Left lobe of liver (tissue), 2 donors: ENCODE measurements at regions not wholly inside any gene's neighbourhood (a gene's known extent, or its start where the extent isn't known, plus 50 kb on each side); places are given as distances from the start of the nearest gene placed in this dataset.
A peak's percentile ranks its signal among the peaks of the same experiment; 100 is the strongest.
"Not testable (repeated sequence)": the region's sequence is repeated elsewhere in the genome, so short reads cannot be mapped to it uniquely, and the experiment has no call there.

ENCODE experiments used
- ATAC-seq: fragments of 200-7000 bp; cut with Tn5 transposase; one replicate; pipeline ENCODE4 v1.9.1; 2020; ENCODE audit warnings: mild to moderate bottlenecking, moderate library complexity
- DNase-seq: peaks from one replicate; pipeline ENCODE4 v3.0.0-alpha.2; 2020; ENCODE audit warnings: low spot score
- donor health status: DM: no; HTN: no; CAD: no; lungs with moderate emphysema.
- donor health status: DM: no; HTN: yes; CAD: no.

DNA sequence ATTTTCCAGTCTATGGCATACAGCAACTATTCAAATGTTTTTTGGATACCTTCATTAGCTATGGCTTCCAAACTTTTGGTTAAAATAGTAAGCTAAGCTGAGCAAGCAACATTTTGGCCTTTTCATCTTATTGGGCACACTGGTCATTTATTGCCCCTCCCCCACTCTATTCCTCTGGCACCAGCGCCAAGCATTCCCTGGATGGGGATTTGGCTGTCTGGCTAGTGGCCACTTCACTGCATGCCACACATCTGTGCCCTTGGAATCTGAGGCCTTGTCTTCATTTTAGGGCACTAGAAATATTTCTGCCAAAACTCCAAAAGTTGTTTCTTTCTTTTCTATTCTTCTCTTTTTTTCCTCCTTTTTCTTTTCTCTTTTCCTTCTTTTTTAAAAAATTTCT lies 305.8 kb upstream of the POTED start:
- peak; percentile 70 for ATAC-seq
- DNase-seq: not testable (repeated sequence)

DNA sequence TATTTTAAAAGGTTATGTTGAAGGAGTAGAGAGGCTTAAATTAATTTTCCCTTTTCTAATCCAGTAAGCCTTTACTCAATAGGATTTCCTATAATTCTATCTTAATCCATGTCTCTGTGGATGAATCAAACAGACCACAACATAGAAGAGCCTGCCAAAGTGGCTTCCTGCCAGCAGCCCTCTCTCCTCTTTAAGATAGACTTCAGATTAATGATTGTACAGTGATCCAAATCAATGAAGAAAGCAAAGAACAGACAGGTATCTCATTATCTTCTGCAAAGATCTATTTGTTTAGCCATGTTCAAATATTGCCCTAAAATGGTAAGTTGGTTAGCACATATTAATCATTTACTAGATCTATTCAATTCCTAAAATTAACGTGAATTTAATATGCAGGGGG lies 304.7 kb upstream of the POTED start:
- DNase-seq (peak; percentile 54), ATAC-seq (peak; percentile 83)

DNA sequence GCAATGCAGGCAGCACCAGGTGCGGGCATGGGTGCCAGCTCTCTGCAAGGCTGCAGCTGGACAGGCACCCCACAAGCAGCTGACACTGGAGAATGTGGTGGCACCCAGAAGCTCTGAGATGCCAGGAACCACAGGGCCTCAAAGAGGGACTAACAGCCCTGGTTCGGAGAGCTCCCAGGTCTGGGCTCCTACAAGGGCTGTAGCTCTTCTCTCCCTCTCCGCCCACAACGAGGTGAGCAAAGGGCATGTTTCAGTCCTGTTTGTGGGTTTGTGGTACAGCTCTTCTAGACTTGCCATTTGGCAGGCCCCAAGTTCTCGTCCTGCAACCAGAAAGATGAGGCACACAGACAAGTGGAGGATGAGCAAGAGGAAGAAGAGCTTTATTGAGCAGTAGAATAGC lies 299.5 kb upstream of the POTED start:
- DNase-seq: not testable (repeated sequence)
- peak; percentile 55 for ATAC-seq

DNA sequence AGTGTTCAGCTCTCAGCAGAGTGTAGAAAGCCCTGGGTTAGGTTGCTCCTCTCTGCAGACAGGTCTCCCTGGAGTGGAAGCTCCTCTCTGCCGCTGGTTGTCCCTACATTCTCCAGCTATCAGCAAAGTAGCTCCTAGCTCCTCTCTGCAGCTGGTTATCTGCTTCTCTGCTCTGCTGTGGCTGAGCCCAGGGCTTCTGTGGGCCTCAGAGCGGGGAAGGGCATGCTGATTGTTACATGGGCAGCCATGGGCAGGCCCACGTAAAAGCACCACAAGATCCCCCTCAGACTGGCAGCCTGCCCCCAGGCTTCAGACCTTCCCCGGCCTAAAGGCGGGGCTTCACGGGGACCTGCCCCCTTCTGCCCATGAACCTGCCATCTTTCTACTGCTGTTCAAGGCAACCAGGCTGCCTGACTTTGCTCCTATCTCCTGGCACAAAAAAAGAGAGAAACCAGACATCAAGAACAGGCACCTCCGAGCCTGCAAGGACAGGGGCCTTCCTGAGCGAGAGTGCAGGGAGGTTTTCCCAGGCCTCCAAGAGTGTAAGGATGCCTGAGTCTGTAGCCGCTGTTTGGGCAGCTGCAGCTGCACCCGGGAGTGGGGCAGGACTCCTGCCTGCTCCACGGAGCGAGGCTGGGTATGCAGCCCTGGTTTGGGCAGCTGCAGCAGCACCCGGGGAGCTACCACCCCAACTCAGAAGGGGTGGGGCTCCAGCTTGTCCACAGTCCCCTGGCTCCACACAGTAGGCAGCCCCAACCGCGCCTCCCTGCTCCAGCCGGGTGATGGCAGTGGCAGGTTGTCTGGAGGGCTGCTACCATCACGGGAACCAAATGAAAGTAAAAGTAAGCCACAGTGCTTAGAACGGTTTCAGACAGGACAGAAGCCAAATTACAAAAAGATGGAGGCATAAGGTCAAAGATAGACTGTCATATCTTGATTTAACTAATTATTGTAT lies 298.7 kb upstream of the POTED start:
- ATAC-seq: peak; percentile 80
- not testable (repeated sequence) for DNase-seq

DNA sequence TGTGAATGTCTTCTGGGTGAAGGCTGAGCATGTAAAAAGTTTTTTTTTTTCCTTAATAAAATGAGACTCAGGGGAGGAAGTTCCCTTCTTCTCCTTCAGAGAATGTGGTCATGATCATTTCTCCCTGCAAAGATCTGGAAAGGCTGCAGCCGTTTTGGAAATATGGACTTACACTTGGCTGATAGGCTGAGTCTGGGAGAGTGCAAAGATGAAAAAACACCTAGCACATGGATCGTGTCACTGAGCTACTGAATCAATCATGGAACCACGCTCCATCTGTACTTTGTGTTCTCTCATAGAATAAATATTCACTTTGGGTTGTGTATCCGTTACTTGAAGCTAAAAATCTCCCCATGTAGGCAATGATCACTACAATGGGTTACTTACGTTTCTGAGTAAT lies 290.9 kb upstream of the POTED start:
- DNase-seq: not testable (repeated sequence)
- ATAC-seq: peak; percentile 28

DNA sequence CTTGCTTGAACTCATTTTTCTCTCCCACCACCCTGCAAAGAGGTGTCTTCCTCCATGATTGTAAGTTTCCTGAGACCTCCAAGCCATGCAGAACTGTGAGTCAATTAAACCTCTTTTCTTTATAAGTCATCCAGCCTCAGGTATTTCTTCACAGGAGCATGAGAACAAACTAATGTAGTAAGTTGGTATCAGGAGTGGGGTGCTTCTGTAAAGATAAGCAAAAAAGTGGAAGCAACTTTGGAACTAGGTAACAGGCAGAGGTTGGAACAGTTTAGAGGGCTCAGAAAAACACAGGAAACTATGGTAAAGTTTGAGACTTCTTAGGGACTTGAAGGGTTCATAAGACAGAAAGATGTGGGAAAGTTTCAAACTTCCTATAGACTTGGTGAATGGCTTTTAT lies 287.7 kb upstream of the POTED start:
- not testable (repeated sequence) for DNase-seq, ATAC-seq

DNA sequence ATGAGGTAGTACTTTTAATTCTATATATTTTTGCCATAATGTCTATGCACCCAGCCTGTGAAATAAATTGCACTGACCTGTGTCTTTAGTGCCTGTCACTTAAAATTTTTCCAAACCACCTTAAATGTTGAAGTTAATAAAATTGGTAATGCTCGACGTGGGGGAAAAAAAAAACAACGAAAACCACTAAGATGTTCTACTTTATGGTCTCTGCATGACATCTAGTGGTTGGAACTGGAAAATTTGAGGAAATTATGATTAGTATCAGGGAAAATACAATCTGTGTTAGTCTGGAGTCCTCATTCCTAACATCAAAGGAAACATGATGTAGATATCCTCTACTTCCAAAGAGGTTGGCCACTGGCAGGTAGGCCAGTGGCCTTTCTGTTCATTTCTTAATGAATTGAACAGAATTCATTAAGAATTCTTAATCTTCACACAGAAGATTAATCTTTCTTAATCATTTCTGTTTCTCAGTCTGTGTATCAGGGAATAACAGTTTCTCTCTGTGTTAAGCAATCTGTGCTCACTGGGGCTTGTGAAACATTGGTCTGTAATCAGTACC lies 268.8 kb upstream of the POTED start:
- ATAC-seq: peak; percentile 70
- not testable (repeated sequence) for DNase-seq

DNA sequence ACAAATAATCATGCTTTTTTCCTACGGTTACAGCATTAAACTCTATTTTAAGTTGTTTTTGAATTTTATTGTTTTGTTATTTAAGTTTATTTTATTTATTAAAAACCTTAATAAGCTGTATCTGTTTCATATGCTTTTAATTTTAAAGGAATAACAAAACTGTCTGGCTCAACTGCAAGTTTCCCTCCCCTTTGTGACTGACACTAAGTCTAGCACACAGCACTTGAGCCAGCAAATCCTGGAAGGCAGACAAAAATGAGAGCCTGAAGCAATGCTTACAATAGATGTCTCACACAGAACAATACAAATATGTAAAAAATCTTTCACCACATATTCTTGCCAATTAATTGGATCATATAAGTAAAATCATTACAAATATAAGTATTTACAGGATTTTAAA lies 258.1 kb upstream of the POTED start:
- ATAC-seq, DNase-seq: not testable (repeated sequence)

DNA sequence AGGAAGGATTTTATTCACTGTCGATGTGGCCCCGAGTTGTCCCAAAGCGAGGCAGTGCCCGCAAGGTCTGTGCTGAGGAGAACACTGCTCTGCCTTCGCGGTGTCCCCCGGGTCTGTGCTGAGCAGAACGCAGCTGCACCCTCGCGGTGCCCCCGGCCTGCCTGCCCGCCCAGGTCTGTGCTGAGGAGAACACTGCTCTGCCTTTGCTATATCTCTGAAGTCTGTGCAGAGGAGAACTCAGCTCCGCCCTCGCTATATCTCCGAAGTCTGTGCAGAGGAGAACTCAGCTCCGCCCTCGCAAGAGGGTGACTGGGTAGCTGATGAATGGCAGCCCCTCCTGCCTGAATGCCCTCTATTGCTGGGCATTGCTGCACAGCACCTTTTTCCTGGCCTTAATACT lies 249.4 kb upstream of the POTED start:
- ATAC-seq, DNase-seq: not testable (repeated sequence)

DNA sequence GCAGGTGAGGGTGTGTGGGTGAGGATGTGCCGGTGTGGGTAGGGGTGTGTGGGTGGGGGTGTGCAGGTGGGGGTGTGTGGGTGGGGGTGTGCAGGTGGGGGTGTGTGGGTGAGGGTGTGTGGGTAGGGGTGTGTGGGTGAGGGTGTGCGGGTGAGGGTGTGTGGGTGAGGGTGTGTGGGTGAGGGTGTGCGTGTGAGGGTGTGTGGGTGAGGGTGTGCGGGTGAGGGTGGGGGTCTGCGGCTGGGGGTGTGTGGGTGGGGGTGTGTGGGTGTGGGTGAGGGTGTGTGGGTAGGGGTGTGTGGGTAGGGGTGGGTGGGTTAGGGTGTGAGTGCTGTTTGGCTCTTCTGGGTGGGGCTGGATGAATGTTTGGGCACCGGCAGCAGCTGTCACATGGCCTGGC lies 241.4 kb upstream of the POTED start:
- no peak for ATAC-seq
- no peak for DNase-seq

DNA sequence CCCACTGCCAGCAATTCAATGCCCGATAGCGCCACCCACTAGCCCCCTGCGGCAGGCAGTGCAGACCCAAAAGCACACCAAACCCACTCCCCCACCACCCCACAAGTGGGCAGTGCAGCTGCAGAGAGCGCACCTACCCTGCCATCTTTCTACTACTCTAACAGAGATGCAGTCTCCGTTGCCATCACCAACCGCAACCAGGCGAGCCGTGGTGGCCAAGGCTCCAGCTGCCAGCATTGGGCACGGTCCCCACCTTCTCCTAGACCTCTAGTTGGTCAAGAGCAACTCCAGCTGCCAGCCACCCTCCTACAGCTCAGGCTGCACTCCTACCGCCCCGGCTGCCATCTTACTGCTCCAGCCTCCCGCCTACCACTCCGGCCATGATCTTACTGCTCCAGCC lies 236.9 kb upstream of the POTED start:
- not testable (repeated sequence) for ATAC-seq, DNase-seq

DNA sequence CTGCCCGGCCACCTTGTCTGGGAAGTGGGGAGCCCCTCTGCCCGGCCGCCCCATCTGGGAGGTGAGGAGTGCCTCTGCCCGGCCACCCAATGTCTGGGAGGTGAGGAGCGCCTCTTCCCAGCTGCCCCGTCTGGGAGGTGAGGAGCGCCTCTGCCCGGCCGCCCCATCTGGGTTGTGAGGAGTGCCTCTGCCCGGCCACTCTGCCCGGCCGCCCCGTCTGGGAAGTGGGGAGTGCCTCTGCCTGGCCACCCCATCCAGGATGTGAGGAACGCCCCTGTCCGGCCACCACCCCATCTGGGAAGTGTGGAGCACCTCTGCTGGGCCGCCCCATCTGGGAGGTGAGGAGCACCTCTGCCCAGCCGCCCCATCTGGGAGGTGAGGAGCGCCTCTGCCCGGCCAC lies 230.6 kb upstream of the POTED start:
- not testable (repeated sequence) for DNase-seq, ATAC-seq

DNA sequence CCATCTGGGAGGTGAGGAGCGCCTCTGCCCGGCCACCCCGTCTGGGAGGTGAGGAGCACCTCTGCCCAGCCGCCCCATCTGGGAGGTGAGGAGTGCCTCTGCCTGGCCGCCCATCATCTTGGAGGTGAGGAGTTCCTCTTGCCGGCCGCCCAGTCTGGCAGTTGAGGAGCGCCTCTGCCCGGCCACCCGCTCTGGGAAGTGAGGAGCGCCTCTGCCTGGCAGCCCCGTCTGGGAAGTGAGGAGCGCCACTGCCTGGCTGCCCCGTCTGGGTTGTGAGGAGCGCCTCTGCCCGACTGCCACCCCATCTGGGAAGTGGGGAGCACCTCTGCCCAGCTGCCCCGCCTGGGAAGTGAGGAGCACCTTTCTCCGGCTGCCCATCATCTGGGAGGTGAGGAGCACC lies 230.0 kb upstream of the POTED start:
- not testable (repeated sequence) for ATAC-seq

DNA sequence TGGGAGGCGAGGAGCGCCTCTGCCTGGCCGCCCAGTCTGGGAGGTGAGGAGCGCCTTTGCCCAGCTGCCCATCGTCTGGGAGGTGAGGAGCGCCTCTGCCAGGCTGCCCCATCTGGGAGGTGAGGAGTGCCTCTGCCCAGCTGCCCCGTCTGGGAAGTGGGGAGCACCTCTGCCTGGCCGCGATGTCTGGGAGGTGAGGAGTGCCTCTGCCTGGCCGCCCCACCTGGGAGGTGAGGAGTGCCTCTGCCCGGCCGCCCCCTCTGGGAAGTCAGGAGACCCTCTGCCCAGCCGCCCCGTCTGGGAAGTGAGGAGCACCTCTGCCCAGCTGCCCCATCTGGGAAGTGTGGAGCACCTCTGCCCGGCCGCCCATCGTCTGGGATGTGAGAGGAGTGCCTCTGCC lies 229.0 kb upstream of the POTED start:
- not testable (repeated sequence) for ATAC-seq, DNase-seq

More for the DNA sequence above, 230.0 kb upstream of the POTED start:
- DNase-seq: not testable (repeated sequence)

DNA sequence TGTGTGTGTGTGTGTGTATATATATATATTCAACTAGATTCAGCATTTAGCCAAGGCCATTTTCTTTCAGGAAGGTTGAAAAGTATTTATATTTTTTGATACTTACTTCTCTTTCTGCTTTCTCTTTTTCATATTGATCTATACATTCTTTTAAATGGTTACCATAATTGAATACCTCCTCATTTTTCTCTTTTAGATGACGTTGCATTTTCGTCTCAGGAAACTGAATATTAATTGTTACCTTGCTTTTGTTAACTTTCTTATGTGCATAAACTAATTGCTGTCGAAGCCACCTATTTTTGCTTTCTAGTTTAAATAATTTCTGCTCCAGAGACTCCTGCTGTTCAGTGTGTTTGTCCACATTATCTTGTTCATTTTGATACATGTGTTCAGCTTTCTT lies 225.4 kb upstream of the POTED start:
- DNase-seq, ATAC-seq: not testable (repeated sequence)

DNA sequence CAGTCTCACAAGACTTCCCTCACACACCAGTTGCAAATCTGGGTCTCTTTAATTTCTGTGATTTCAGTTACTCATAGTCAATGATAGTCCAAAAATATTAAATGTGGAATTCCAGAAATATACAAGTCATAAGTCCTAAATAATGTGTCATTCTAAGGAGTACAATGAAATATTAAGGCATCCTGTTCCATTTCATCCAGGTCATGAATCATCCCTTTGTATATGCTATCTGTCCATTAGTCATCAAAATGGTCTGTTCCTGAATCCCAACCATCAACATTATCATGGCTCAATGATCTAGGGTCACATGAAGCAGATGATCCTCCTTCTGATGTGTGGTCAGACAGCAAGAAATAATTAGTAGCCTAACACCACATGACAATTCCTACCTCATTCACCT lies 200.4 kb upstream of the POTED start:
- DNase-seq, ATAC-seq: not testable (repeated sequence)

DNA sequence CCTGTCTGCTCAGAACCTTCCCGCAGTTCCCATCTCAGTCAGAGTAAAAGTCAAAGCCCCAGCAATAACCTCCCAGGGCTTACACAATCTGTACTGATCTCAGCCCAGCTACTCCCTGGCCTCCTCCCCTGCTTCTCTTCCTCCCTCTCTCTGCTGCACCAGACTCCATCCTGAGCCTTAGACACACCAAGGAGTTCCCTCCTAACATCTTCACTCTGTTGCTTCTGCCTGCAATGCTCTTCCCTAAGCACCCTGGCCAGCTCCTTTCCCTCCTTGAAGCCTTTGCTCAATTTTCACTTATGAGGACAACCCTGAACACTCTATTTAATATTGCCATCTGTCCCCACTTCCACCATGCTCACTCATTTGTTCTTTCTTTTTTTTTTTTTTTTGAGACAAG lies 173.7 kb upstream of the POTED start:
- not testable (repeated sequence) for ATAC-seq, DNase-seq

DNA sequence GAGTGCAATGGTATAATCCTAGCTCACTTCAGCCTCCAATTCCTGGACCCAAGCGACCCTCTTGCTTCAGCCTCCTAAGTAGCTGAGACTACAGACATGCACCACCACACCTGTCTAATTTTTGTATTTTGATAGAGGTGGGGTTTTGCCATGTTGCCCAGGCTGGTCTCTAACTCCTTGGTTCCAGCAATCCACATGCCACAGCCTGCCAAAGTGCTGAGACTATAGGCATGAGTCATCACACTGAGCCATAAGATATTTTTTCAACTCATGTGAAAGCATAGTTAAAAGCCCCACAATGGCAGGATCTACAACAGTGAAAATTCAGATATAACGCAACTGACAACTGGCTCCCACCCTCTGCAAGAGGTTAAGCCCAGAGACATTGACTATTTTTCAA lies 161.8 kb upstream of the POTED start:
- not testable (repeated sequence) for DNase-seq, ATAC-seq

DNA sequence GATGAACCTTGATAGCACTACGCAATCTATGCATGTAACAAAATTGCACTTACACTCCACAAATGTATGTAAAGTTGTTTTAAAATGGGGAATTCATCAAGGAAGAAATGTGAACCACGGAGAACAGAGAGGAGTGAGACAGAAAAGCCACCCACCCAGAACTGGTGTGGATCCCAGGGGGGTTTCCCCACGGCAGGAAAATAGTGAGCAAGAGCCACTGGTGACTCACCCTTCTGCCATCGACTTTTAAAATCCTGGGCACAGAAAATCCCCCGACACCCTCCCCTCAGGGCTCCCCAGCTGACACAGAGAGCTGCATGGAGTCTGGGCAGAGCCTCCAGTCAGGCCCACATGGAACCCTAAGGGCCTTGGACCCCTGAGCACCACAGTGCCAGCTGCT lies 146.0 kb upstream of the POTED start:
- DNase-seq, ATAC-seq: not testable (repeated sequence)
